HuH-7.5 (cell line): ENCODE measurements at regions not wholly inside any gene's neighbourhood (a gene's known extent, or its start where the extent isn't known, plus 50 kb on each side); places are given as distances from the start of the nearest gene placed in this dataset.

Source experiments
- DNase-seq: peaks from one replicate; pipeline ENCODE4 v3.0.0; 2011; ENCODE audit warnings: low spot score

DNA sequence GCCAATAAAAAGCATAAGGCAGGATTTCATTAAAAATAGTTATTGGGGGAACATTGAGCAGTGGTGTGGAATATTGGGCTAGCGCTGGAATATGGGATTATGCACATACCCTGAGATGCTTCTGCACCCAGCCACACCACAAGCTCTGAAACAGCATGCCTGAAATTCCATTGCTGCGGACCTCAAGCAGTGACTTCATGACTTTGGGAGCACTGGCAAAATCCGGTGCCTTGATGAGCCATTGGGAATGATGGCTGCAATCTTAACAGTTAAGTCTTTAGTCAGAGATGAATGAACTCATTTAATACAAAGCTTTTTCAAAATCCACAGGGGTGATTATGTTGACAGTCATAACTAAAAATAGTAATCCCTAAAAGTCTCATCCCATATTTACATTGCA is 274.7 kb upstream of the MTPN start:
- DNase-seq = no peak

- DNase-seq = no peak
Observed at GRCh38 chr7:136247211-136247610, 270.1 kb upstream of the MTPN start.

DNA sequence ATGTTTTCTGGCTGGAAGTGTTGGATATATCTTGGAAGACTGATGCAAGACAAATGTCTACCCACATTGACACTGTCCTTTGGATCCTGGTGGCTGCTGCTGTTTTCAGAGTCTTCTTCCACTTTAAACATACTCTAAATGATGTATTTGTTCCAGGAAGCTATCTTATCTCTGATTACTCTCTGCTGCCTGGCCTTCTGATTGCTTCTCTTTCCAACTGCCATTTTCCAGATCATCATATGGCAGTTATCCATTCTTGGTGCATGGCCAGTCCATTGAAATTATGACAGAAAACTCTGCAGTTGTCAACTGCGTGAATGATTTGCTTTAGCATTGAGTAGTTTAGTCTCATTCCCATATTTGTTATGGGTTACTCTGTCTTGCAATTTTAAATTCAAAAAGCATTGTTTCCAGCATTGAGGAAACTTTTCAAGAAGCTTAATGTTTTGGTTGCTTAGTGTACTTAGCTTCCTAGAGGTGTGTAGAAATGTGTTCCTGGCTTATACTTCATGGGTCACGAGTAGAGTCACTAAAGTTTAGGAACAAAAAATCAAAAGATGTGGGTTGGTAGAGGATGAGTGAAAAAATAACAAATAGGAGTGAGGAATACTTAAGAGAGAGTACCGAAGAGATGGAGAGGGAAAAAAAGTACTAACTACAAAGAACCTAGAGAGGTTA is 268.3 kb upstream of the MTPN start:
- DNase-seq = no peak

DNA sequence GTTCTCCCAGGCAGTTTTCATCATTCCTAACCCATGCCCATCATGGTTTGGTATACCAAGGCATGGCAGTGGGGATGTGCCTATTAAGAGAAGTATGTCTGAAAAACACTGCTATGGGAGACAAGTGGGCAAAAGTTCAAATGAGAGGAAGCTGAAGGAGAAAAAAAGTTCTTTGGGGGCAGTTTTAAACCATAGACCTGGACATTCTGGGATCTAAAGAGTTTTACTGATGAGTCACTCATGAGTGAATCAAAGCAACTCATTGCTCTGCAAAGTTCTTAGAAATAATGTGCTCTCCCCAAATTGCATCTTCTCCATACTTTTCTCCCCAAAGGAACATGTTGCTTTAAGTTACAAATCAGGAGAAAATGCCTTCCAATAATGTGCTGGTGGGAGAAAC is 256.9 kb upstream of the MTPN start:
- no peak for DNase-seq

DNA sequence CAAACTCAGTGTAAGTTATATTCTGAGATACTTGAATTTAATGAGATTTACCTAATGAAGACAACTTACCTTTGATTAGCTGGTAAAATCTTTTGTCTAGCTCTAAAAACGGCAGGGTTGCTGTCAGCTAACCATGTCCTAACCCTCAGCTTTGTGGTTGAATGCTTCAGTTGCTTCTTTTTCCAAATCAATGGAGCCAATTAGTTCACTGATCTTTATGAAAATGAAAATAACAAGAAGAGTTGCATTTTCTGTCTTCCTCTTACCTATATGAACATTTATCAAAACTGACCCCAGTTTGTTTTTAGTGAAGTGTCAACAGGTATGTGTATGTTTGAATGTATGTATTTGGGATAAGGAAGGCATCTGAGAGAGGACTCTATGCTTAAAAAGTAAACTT is 253.1 kb upstream of the MTPN start:
- DNase-seq = no peak

GRCh38 chr7:136229790-136230189 is 252.6 kb upstream of the MTPN start:
- no peak for DNase-seq

DNA sequence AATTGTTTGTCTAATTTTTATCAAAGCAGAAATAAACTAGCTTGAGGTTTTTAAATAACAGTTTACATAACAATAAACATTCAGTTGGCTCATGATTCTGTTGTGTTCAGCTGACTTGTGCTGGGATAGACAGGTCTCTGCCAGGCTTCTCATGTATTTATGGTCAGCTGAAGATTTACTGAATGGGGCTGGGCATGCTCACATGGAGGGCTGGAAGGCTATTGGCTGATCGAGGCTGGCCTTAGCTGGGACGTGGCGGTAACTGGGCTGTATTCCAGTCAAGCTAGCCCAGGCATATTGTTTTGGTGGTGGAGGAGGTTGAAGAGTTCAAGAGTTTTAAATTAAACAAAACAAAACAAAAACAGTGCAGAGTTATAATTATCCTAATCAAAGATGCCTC is 251.0 kb upstream of the MTPN start:
- DNase-seq = no peak

GRCh38 chr7:136214356-136214755 is 237.2 kb upstream of the MTPN start:
- no peak for DNase-seq

DNA sequence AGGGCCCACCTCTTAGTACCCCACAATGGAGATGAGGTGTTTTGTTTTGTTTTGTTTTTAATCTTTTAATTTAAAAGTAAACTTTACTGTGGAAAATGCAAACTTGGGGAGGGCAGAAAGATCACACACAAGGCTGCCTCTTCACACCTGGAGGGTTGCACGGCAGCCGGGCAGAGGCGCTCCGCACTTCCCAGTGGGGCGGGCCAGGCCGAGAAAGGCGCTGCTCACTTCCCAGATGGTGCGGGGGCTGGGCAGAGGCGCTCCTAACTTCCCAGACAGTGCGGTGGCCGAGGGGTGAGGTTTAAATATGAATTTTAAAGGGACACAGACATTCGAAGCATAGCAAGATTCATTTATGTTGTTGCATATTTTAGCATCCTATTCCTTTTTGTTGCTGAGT is 235.9 kb upstream of the MTPN start:
- DNase-seq = no peak

DNA sequence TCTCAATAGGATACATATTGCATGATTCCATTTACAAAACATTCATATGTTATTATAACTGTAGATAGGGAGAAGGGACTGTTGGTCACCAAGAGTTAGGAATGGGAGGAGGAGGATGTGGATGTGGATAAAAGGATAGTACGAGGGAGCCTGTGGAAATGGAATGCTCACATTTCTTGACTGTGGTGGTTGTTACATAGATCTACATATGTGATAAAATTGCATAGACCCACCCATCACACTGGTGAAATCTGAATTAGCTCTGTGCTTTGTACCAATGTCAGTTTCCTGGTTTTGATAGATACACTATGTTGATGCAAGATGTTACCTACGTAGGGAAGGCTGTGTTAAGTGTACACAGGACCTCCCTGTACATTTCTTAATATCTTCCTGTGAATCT is 233.5 kb upstream of the MTPN start:
- no peak for DNase-seq

GRCh38 chr7:136210079-136210478 is 232.9 kb upstream of the MTPN start:
- no peak for DNase-seq

GRCh38 chr7:136205956-136206355 is 228.8 kb upstream of the MTPN start:
- no peak for DNase-seq

- no peak for DNase-seq
Observed at GRCh38 chr7:136198168-136198567, 221.0 kb upstream of the MTPN start.

GRCh38 chr7:136194878-136195277 is 217.7 kb upstream of the MTPN start:
- DNase-seq = no peak

GRCh38 chr7:136193940-136194339 is 216.8 kb upstream of the MTPN start:
- no peak for DNase-seq

DNA sequence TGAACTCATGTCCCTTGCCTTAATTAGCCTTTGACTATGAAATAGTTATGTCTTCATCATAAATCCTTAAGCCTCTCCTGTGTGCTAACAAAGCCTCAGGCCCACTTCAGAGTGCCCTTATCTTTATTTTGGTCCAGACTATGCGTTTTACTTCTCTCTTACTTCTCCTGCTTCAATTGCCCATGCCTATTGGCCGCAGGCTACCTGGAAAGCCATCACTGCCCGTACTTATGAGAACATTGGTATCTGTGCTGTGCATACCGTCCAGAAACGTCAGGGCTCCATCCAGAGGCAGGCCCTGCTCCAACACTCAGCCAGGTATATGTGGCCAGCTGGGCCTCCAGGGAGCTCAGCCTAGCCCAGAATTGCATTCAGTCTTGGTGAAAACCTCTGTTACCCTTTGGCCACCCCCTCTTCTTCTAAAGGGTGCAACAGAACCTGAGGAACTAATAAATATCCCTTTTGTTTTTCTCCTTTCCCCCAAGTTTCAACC is 212.4 kb upstream of the MTPN start:
- DNase-seq = no peak

DNA sequence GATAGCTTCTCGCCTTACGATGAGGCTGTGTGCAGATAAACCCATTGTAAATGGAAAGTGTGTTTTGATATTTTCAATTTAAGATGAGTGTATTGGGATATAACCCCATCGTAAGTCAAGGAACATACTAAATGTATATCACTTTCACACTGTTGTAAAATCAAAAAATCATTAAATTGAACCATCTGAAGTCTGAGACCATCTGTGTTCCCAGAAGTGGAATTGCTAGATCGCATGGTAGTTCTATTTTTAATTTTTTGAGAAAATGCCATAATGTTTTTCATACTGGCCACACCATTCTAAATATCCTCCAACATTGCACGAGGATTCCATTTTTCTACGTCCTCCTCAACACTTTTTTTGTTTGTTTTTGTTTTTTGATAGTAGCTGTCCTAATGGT is 209.1 kb upstream of the MTPN start:
- no peak for DNase-seq

DNA sequence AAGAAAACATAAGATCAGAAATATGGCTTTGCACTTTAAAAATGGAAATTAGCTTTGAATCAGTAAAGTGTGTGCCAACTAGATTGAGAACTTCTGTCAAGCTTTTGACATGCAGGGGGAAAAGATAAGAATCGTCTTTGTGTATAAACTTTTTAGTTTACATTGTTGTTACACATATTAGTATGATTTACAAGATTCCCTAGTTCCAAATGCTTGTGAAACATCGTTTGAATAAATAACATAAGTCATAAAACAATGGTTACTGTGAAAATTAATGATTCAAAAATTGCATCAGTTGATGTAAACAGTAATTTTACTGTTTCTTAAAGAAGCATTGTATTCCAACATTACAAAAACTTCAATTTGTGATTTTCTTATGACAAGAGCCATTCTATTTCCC is 207.6 kb upstream of the MTPN start:
- DNase-seq = no peak

GRCh38 chr7:136183981-136184380 is 206.8 kb upstream of the MTPN start:
- DNase-seq = no peak

DNA sequence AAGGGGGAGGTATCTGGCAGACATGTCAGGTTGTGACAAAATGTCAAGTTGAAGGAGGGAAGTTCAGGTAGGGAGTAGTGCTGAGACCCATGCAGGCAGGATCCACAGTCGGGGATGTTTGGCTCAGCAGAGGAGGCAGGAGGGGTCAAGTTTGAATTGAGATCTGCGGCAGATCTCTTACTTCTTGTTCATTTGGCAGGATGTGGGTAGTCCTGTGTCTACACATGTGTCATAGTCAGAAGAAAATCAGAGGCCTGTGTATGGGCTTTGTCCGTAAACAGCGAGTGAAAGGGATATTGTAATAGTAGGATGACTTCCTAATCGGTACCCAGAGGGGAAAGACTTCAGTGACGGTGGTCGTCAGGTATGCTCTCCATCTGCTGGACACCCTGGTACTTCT is 203.8 kb upstream of the MTPN start:
- no peak for DNase-seq

GRCh38 chr7:136179851-136180721 is 202.9 kb upstream of the MTPN start:
- DNase-seq = no peak

- no peak for DNase-seq
Observed at GRCh38 chr7:136179154-136179553, 202.0 kb upstream of the MTPN start.

- DNase-seq = no peak
Observed at GRCh38 chr7:136174477-136175125, 197.4 kb upstream of the MTPN start.
